ENCODE measurements at regions not wholly inside any gene's neighbourhood (a gene's known extent, or its start where the extent isn't known, plus 50 kb on each side); places are given as distances from the start of the nearest gene placed in this dataset.

GRCh38 chr10:129094861-129095260, 372.2 kb upstream of the MGMT start:
- Histone ChIP-seq H3K27me3 (replicated peaks; ENCODE audit: control insufficient read depth, insufficient read depth, low read length, poor library complexity, severe bottlenecking) (no peaks in the 10 kb centered on the region), H3K4me3 (ENCODE audit: insufficient read depth, low read depth, low read length, poor library complexity, severe bottlenecking) (no peak overlapping the region), H3K9me3 (ENCODE audit: control insufficient read depth, low read length) (no peaks in the 10 kb centered on the region), H3K36me3 (ENCODE audit: control insufficient read depth, insufficient read depth, low read length) (no peaks in the 10 kb centered on the region), H3K27ac (ENCODE audit: insufficient read depth, low read length, poor library complexity, severe bottlenecking) (no peak overlapping the region), H3K4me1 (ENCODE audit: control insufficient read depth, insufficient read depth, low read length, poor library complexity, severe bottlenecking) (no peaks in the 10 kb centered on the region)
- no peak for DNase-seq

- DNase-seq: no peak
- no peaks in the 10 kb centered on the region for H3K9me3 ChIP-seq (ENCODE audit: control insufficient read depth, low read length)
- no peak overlapping the region for H3K27ac ChIP-seq (ENCODE audit: insufficient read depth, low read length, poor library complexity, severe bottlenecking)
- no peaks in the 10 kb centered on the region for H3K27me3 ChIP-seq (replicated peaks; ENCODE audit: control insufficient read depth, insufficient read depth, low read length, poor library complexity, severe bottlenecking)
- no peaks in the 10 kb centered on the region for H3K4me1 ChIP-seq (ENCODE audit: control insufficient read depth, insufficient read depth, low read length, poor library complexity, severe bottlenecking)
- no peaks in the 10 kb centered on the region for H3K36me3 ChIP-seq (ENCODE audit: control insufficient read depth, insufficient read depth, low read length)
- no peak overlapping the region for H3K4me3 ChIP-seq (ENCODE audit: insufficient read depth, low read depth, low read length, poor library complexity, severe bottlenecking)
Measured at GRCh38 chr10:129095680-129096064, 371.4 kb upstream of the MGMT start.

GRCh38 chr10:129096065-129096984, 370.7 kb upstream of the MGMT start:
- Histone ChIP-seq H3K9me3 (ENCODE audit: control insufficient read depth, low read length) (no peaks in the 10 kb centered on the region), H3K4me3 (ENCODE audit: insufficient read depth, low read depth, low read length, poor library complexity, severe bottlenecking) (no peak overlapping the region), H3K36me3 (ENCODE audit: control insufficient read depth, insufficient read depth, low read length) (no peaks in the 10 kb centered on the region), H3K27ac (ENCODE audit: insufficient read depth, low read length, poor library complexity, severe bottlenecking) (no peak overlapping the region), H3K27me3 (replicated peaks; ENCODE audit: control insufficient read depth, insufficient read depth, low read length, poor library complexity, severe bottlenecking) (no peaks in the 10 kb centered on the region), H3K4me1 (ENCODE audit: control insufficient read depth, insufficient read depth, low read length, poor library complexity, severe bottlenecking) (no peaks in the 10 kb centered on the region)
- no peak for DNase-seq

- no peaks in the 10 kb centered on the region for H3K36me3 ChIP-seq (ENCODE audit: control insufficient read depth, insufficient read depth, low read length)
- H3K27ac ChIP-seq (ENCODE audit: insufficient read depth, low read length, poor library complexity, severe bottlenecking): no peak overlapping the region
- DNase-seq: no peak
- H3K4me3 ChIP-seq (ENCODE audit: insufficient read depth, low read depth, low read length, poor library complexity, severe bottlenecking): no peak overlapping the region
- no peaks in the 10 kb centered on the region for H3K27me3 ChIP-seq (replicated peaks; ENCODE audit: control insufficient read depth, insufficient read depth, low read length, poor library complexity, severe bottlenecking)
- no peaks in the 10 kb centered on the region for H3K4me1 ChIP-seq (ENCODE audit: control insufficient read depth, insufficient read depth, low read length, poor library complexity, severe bottlenecking)
- no peaks in the 10 kb centered on the region for H3K9me3 ChIP-seq (ENCODE audit: control insufficient read depth, low read length)
Measured at GRCh38 chr10:129097776-129098330, 369.2 kb upstream of the MGMT start.

- H3K27me3 ChIP-seq (replicated peaks; ENCODE audit: control insufficient read depth, insufficient read depth, low read length, poor library complexity, severe bottlenecking): no peaks in the 10 kb centered on the region
- no peak overlapping the region for H3K27ac ChIP-seq (ENCODE audit: insufficient read depth, low read length, poor library complexity, severe bottlenecking)
- H3K36me3 ChIP-seq (ENCODE audit: control insufficient read depth, insufficient read depth, low read length): no peaks in the 10 kb centered on the region
- no peaks in the 10 kb centered on the region for H3K4me1 ChIP-seq (ENCODE audit: control insufficient read depth, insufficient read depth, low read length, poor library complexity, severe bottlenecking)
- H3K9me3 ChIP-seq (ENCODE audit: control insufficient read depth, low read length): no peaks in the 10 kb centered on the region
- DNase-seq: no peak
- H3K4me3 ChIP-seq (ENCODE audit: insufficient read depth, low read depth, low read length, poor library complexity, severe bottlenecking): no peak overlapping the region
Measured at GRCh38 chr10:129098517-129098916, 368.5 kb upstream of the MGMT start.

GRCh38 chr10:129099486-129099885, 367.6 kb upstream of the MGMT start:
- Histone ChIP-seq H3K27me3 (replicated peaks; ENCODE audit: control insufficient read depth, insufficient read depth, low read length, poor library complexity, severe bottlenecking) (no peaks in the 10 kb centered on the region), H3K4me1 (ENCODE audit: control insufficient read depth, insufficient read depth, low read length, poor library complexity, severe bottlenecking) (no peaks in the 10 kb centered on the region), H3K4me3 (ENCODE audit: insufficient read depth, low read depth, low read length, poor library complexity, severe bottlenecking) (no peak overlapping the region), H3K27ac (ENCODE audit: insufficient read depth, low read length, poor library complexity, severe bottlenecking) (no peak overlapping the region), H3K9me3 (ENCODE audit: control insufficient read depth, low read length) (no peaks in the 10 kb centered on the region), H3K36me3 (ENCODE audit: control insufficient read depth, insufficient read depth, low read length) (no peaks in the 10 kb centered on the region)
- DNase-seq: no peak

- DNase-seq: no peak
- H3K4me3 ChIP-seq (ENCODE audit: insufficient read depth, low read depth, low read length, poor library complexity, severe bottlenecking): no peak overlapping the region
- H3K4me1 ChIP-seq (ENCODE audit: control insufficient read depth, insufficient read depth, low read length, poor library complexity, severe bottlenecking): no peaks in the 10 kb centered on the region
- no peaks in the 10 kb centered on the region for H3K27me3 ChIP-seq (replicated peaks; ENCODE audit: control insufficient read depth, insufficient read depth, low read length, poor library complexity, severe bottlenecking)
- no peaks in the 10 kb centered on the region for H3K9me3 ChIP-seq (ENCODE audit: control insufficient read depth, low read length)
- no peaks in the 10 kb centered on the region for H3K36me3 ChIP-seq (ENCODE audit: control insufficient read depth, insufficient read depth, low read length)
- no peak overlapping the region for H3K27ac ChIP-seq (ENCODE audit: insufficient read depth, low read length, poor library complexity, severe bottlenecking)
Measured at GRCh38 chr10:129099992-129100391, 367.0 kb upstream of the MGMT start.

GRCh38 chr10:129101232-129101980, 365.6 kb upstream of the MGMT start:
- Histone ChIP-seq H3K27ac (ENCODE audit: insufficient read depth, low read length, poor library complexity, severe bottlenecking) (no peak overlapping the region), H3K4me1 (ENCODE audit: control insufficient read depth, insufficient read depth, low read length, poor library complexity, severe bottlenecking) (no peaks in the 10 kb centered on the region), H3K4me3 (ENCODE audit: insufficient read depth, low read depth, low read length, poor library complexity, severe bottlenecking) (no peak overlapping the region), H3K9me3 (ENCODE audit: control insufficient read depth, low read length) (no peaks in the 10 kb centered on the region), H3K27me3 (replicated peaks; ENCODE audit: control insufficient read depth, insufficient read depth, low read length, poor library complexity, severe bottlenecking) (no peaks in the 10 kb centered on the region), H3K36me3 (ENCODE audit: control insufficient read depth, insufficient read depth, low read length) (no peaks in the 10 kb centered on the region)
- no peak for DNase-seq

GRCh38 chr10:129102906-129103693, 363.9 kb upstream of the MGMT start:
- Histone ChIP-seq H3K27me3 (replicated peaks; ENCODE audit: control insufficient read depth, insufficient read depth, low read length, poor library complexity, severe bottlenecking) (no peaks in the 10 kb centered on the region), H3K4me1 (ENCODE audit: control insufficient read depth, insufficient read depth, low read length, poor library complexity, severe bottlenecking) (no peaks in the 10 kb centered on the region), H3K36me3 (ENCODE audit: control insufficient read depth, insufficient read depth, low read length) (no peaks in the 10 kb centered on the region), H3K9me3 (ENCODE audit: control insufficient read depth, low read length) (no peaks in the 10 kb centered on the region), H3K27ac (ENCODE audit: insufficient read depth, low read length, poor library complexity, severe bottlenecking) (no peak overlapping the region), H3K4me3 (ENCODE audit: insufficient read depth, low read depth, low read length, poor library complexity, severe bottlenecking) (no peak overlapping the region)
- DNase-seq: no peak
